WTC11 (cell line): ENCODE measurements at regions not wholly inside any gene's neighbourhood (a gene's known extent, or its start where the extent isn't known, plus 50 kb on each side); places are given as distances from the start of the nearest gene placed in this dataset.

Source experiments
- ATF2 ChIP-seq: sonication (generic); formaldehyde crosslinking; IDR thresholded peaks from 2 replicates; pipeline ENCODE4 v1.8.1; 2022; ENCODE audit warnings: low read depth, missing genetic modification reagents, borderline replicate concordance
- ATF3 ChIP-seq: sonication (generic); formaldehyde crosslinking; conservative IDR thresholded peaks from 2 replicates; pipeline ENCODE4 v1.8.1; 2022; ENCODE audit warnings: mild to moderate bottlenecking, missing genetic modification reagents
- CTCF ChIP-seq: fragments of 200-600 bp; IDR thresholded peaks from 2 replicates; pipeline ENCODE4 v1.8.0; 2022; ENCODE audit warnings: antibody characterized with exemption
- E2F4 ChIP-seq: sonication (generic); formaldehyde crosslinking; IDR thresholded peaks from 2 replicates; pipeline ENCODE4 v1.8.1; 2022; ENCODE audit warnings: low read depth, mild to moderate bottlenecking, moderate library complexity, missing genetic modification reagents, borderline replicate concordance
- E2F5 ChIP-seq: sonication (generic); formaldehyde crosslinking; IDR thresholded peaks from 2 replicates; pipeline ENCODE4 v1.8.1; 2022; ENCODE audit warnings: mild to moderate bottlenecking, moderate library complexity, missing genetic modification reagents
- ESRRA ChIP-seq: sonication (generic); formaldehyde crosslinking; IDR thresholded peaks from 2 replicates; pipeline ENCODE4 v1.8.1; 2022; ENCODE audit warnings: mild to moderate bottlenecking, missing genetic modification reagents, borderline replicate concordance
- JUN ChIP-seq: sonication (generic); formaldehyde crosslinking; IDR thresholded peaks from 2 replicates; pipeline ENCODE4 v1.8.0; 2023; ENCODE audit warnings: mild to moderate bottlenecking, missing genetic modification reagents
- NR2C2 ChIP-seq: sonication (generic); formaldehyde crosslinking; IDR thresholded peaks from 2 replicates; pipeline ENCODE4 v1.8.0; 2022; ENCODE audit warnings: mild to moderate bottlenecking, missing genetic modification reagents
- NR3C1 ChIP-seq: sonication (generic); formaldehyde crosslinking; conservative IDR thresholded peaks from 2 replicates; pipeline ENCODE4 v1.8.1; 2023; ENCODE audit warnings: low read depth, mild to moderate bottlenecking, missing genetic modification reagents
- RELA ChIP-seq: sonication (generic); formaldehyde crosslinking; IDR thresholded peaks from 2 replicates; pipeline ENCODE4 v1.8.1; 2022; ENCODE audit warnings: missing genetic modification reagents, mild to moderate bottlenecking, borderline replicate concordance
- SOX15 ChIP-seq: fragments of 250-450 bp; sonication (Bioruptor Pico); IDR thresholded peaks from 2 replicates; pipeline ENCODE4 v1.9.0; 2021; ENCODE audit warnings: mild to moderate bottlenecking
- USF1 ChIP-seq: sonication (generic); formaldehyde crosslinking; IDR thresholded peaks from 2 replicates; pipeline ENCODE4 v1.8.0; 2022; ENCODE audit warnings: mild to moderate bottlenecking, missing genetic modification reagents
- ZNF121 ChIP-seq: sonication (generic); formaldehyde crosslinking; IDR thresholded peaks from 2 replicates; pipeline ENCODE4 v1.8.0; 2023; ENCODE audit warnings: missing genetic modification reagents

GRCh38 chr10:44233561-44234482, 151.1 kb downstream of the CXCL12 start:
- TF ChIP-seq CTCF (no peak), ESRRA (no peak), E2F5 (CRISPR knock-in tag) (no peak), SOX15 (CRISPR knock-in tag) (no peak), NR2C2 (CRISPR knock-in tag) (no peak), JUN (no peak), E2F4 (no peak), ATF2 (CRISPR knock-in tag) (no peak), RELA (CRISPR knock-in tag) (no peak), ATF3 (no peak), USF1 (CRISPR knock-in tag) (no peak), ZNF121 (CRISPR knock-in tag) (no peak), NR3C1 (no peak)
